HL-60 (cell line): ENCODE measurements at regions not wholly inside any gene's neighbourhood (a gene's known extent, or its start where the extent isn't known, plus 50 kb on each side); places are given as distances from the start of the nearest gene placed in this dataset.
"Not testable (repeated sequence)": the region's sequence is repeated elsewhere in the genome, so short reads cannot be mapped to it uniquely, and the experiment has no call there.

Experiments used
- DNase-seq, 2 experiments: peaks; one replicate each; pipeline ENCODE4 v3.0.0-alpha.2; 2010 to 2020; ENCODE audit warnings: low read depth in 1 of 2, low spot score in 1 of 2
- H3K27ac ChIP-seq: fragments of 250-450 bp; sonication (Bioruptor Pico); replicated peaks from 2 replicates; pipeline ENCODE4 v1.5.1; 2020; ENCODE audit warnings: mild to moderate bottlenecking, moderate library complexity
- H3K27me3 ChIP-seq: fragments of 250-450 bp; sonication (Bioruptor Pico); 2 replicates; pipeline ENCODE4 v1.5.1; 2021; ENCODE audit warnings: mild to moderate bottlenecking, moderate library complexity; ENCODE audit not compliant: insufficient read depth, poor library complexity, severe bottlenecking
- H3K4me3 ChIP-seq: replicated peaks from 2 replicates; pipeline ENCODE4 v1.5.1; 2011; ENCODE audit warnings: mild to moderate bottlenecking, control low read depth, low read length; ENCODE audit not compliant: insufficient read depth
- CTCF ChIP-seq: IDR thresholded peaks from one replicate; pipeline ENCODE4 v1.5.1; 2011; ENCODE audit warnings: low read length, control low read depth, inconsistent platforms; ENCODE audit not compliant: insufficient read depth
- GABPA ChIP-seq: IDR thresholded peaks from 2 replicates; pipeline ENCODE4 v1.6.1; 2012; ENCODE audit warnings: low read depth
- POLR2AphosphoS5 ChIP-seq: IDR thresholded peaks from 2 replicates; pipeline ENCODE4 v1.6.1; 2012; ENCODE audit warnings: low read depth
- REST ChIP-seq: IDR thresholded peaks from 2 replicates; pipeline ENCODE4 v1.6.1; 2012; ENCODE audit warnings: low read depth; ENCODE audit not compliant: insufficient replicate concordance
- SPI1 ChIP-seq: IDR thresholded peaks from 2 replicates; pipeline ENCODE4 v1.6.1; 2012; ENCODE audit warnings: low read depth, mild to moderate bottlenecking, borderline replicate concordance

DNA sequence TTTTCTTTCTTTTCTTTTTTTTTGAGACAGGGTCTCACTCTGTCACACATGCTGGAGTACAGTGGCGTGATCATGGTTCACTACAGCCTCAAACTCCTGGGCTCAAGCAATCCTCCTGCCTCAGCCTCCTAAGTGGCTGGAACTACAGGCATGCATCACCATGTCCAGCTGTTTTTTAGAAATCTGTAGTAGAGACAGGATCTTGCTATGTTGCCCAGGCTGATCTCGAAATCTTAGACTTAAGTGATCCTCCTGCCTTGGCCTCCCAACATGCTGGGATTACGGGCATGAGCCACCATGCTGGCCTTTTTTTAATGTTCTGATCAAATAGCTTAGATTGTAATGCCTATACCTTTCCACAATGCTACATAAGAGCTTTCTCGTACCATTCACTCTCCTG lies 107.0 kb upstream of the KCTD7 start:
- no peak overlapping the region for H3K4me3 ChIP-seq
- H3K27ac ChIP-seq, result no peak overlapping the region
- TF ChIP-seq SPI1 (no peak), POLR2AphosphoS5 (no peak), CTCF (no peak), GABPA (no peak), REST (no peak)
- no peak for DNase-seq
- H3K27me3 ChIP-seq, result no peaks in the 10 kb centered on the region

- Histone ChIP-seq H3K4me3 (no peak overlapping the region), H3K27me3 (no peaks in the 10 kb centered on the region)
- DNase-seq, result peak in 1 of 2 experiments; percentile 32
Measured at GRCh38 chr7:66522518-66522917, 106.2 kb upstream of the KCTD7 start.

DNA sequence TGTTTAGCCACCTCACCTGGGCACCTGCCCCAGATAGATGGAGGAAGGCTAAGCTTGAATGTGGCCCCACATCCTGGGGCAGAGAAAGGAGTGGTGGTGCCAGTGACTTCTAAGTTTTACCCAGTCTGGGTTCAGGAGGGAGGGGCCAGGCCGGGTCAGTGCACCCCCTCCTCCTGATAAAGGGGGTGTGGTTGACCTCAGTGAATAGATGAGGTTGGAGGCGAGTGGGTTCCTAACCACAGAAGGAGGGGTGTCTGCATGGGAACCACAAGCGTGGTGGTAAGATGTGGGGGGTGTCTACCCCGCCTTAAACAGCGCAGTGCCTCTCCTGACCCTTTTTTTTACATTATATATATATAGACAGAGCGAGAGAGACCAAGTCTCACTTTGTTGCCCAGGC lies 105.3 kb upstream of the KCTD7 start:
- DNase-seq, result no peak
- H3K27ac ChIP-seq, result no peak overlapping the region
- TF ChIP-seq POLR2AphosphoS5, result no peak; the same call in 1 of the 2 replicates
- no peak for TF ChIP-seq CTCF
- TF ChIP-seq GABPA, result no peak
- no peak for TF ChIP-seq SPI1
- no peak for TF ChIP-seq REST
- H3K27me3 ChIP-seq, result no peaks in the 10 kb centered on the region
- no peak overlapping the region for H3K4me3 ChIP-seq

More at GRCh38 chr7:66522518-66522917, 106.2 kb upstream of the KCTD7 start:
- H3K27ac ChIP-seq, result no peak overlapping the region
- TF ChIP-seq GABPA (no peak), CTCF (peak; percentile 44)

- no peak for TF ChIP-seq GABPA
- TF ChIP-seq SPI1, result no peak
- TF ChIP-seq CTCF, result no peak
- TF ChIP-seq REST, result no peak
- no peak for TF ChIP-seq POLR2AphosphoS5
- Histone ChIP-seq H3K27ac (no peak overlapping the region), H3K4me3 (no peak overlapping the region), H3K27me3 (no peaks in the 10 kb centered on the region)
- no peak for DNase-seq
Measured at GRCh38 chr7:66524738-66525137, 103.9 kb upstream of the KCTD7 start.

- H3K27me3 ChIP-seq, DNase-seq, H3K27ac ChIP-seq, H3K4me3 ChIP-seq: not testable (repeated sequence)
Measured at GRCh38 chr7:66526782-66527181, 101.9 kb upstream of the KCTD7 start.
